HG02610 (cell line): ENCODE measurements at regions not wholly inside any gene's neighbourhood (a gene's known extent, or its start where the extent isn't known, plus 50 kb on each side); places are given as distances from the start of the nearest gene placed in this dataset.
"Not testable (repeated sequence)": the region's sequence is repeated elsewhere in the genome, so short reads cannot be mapped to it uniquely, and the experiment has no call there.

Source experiments
- ATAC-seq: cut with Tn5 transposase; IDR thresholded peaks from one replicate; pipeline ENCODE4 v1.9.1; 2021; ENCODE audit warnings: mild to moderate bottlenecking, moderate library complexity; ENCODE audit not compliant: unreplicated experiment

- no peak for ATAC-seq
These were observed 133.0 kb upstream of the PRR20G start for GRCh38 chr3:127420829-127421228.

DNA sequence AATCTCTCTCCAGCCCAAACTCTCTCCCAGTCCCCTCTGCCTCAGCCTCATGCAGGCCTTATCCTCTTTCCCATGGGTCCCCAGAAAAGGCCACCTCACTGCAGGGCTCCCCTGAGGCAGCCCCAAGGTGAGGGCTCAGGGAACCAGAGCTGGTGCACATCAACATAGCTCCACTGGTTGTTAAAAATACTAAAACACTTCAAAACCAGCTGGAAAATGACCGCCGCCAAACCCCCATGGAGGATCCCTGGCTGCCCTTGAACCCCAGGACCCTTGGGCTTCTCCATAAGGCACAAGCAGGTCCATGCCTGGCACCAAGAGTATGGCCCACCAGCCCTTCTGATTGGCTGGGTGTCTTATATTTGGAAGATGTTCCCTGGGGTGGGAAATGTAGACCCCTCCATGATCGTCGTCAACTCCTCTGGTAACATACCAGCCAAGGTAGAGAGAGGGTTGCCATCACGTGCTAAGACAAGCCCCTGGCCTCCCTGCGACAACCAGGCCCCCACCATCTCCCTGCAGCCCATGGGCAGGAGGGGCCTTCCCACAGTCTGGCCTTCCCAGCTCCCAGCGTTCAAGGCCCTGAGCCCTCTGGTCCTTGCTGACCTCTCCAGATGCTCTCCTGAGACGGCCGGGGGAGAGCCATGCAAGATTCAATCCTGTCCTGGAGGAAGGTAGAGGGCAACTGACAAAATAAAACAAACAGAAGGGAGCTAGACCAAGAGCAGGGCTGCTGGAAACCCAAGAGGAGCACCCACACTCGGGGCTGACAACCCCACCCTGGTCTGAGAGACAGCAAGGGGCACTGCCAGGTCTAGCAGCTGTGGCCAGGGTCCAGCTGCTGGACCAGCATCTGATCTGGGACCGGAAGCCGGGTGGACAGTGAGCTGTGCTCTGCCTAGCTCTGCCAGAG lies 132.1 kb upstream of the PRR20G start:
- no peak for ATAC-seq

GRCh38 chr3:127419182-127419581 lies 131.3 kb upstream of the PRR20G start:
- no peak for ATAC-seq

DNA sequence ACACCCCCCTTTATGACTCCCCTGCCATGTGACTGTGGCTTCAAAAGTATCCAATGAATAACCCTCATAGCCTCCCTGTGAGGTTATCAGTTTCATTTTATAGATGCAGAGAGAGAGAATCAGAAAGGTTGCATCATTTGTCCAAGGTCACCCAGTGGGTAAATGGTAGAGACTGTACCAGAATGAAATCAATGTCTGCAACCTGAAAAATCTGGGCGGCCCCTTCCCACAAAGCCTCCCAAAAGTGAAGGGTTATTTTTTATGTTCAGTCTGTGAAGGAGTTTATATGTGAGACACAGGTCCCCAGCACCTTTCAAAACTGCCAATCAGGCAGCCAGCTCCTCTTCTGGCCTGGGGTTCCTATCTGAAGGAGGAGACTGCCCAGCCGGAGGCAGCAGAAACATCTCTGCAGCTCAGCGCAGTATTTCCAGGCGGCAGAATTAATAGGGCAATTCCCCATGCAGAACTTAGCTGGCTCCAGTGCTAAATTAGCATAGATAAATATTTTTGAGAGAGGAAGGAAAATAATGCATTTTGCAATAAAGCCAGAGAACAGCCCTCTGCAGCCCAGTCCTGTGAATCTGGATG lies 130.8 kb upstream of the PRR20G start:
- no peak for ATAC-seq

- no peak for ATAC-seq
These were observed 130.1 kb upstream of the PRR20G start for GRCh38 chr3:127417709-127418559.

DNA sequence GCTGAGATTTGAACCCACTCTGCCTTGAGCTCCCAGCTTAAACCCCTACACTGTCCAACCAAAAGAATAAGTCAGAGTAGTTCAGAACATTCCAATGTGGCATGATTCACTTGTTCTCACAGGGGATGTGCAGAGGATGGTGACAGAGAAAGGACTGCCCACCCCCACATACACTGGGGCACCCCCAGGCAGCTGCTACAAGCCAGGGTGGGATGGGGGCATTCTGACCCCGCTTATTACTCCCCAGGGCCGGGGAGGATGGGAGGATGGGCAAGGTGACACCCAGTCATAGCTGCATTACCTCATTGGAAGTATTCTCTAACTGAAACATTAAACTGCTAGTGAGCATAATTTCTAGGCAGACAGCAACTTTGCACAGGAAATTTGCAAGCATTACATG lies 126.0 kb upstream of the PRR20G start:
- no peak for ATAC-seq

- ATAC-seq: no peak
These were observed 125.5 kb upstream of the PRR20G start for GRCh38 chr3:127413318-127413673.

DNA sequence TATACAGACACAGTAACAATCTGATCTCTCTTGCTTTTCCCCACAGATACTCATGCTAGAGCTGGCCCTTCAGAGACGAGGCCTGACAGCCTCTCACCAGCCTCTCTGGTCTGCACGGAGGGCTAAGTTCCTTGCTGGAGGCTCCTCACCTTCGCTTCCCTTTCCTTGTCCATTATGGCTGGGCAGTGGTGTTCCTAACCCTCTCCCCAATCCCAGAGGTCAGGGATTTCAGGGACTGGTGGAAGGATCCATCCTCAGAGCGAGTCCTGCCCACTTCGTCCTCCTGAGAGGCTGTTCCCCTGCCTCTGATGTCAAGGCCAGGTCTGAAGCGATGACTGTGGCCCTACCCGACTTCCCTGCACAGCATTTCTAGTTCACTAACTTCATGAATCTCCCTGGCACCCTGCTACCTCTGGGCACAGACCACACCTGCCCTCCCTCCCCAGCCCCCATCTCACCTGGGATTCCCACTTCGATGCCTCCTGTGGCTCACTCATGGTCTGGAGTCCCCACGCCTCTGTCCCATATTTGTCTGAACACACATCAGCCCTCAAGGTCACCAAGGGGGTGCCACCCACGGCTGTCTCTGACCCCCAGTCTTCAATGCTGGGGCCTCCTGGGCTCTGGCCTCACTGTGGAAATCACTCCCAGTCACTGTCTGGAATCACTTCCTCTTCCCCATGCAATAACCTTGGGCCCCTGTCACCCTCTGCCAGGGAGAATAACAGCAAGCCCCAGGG lies 124.9 kb upstream of the PRR20G start:
- no peak for ATAC-seq

GRCh38 chr3:127411875-127412274 lies 124.0 kb upstream of the PRR20G start:
- ATAC-seq: not testable (repeated sequence)

DNA sequence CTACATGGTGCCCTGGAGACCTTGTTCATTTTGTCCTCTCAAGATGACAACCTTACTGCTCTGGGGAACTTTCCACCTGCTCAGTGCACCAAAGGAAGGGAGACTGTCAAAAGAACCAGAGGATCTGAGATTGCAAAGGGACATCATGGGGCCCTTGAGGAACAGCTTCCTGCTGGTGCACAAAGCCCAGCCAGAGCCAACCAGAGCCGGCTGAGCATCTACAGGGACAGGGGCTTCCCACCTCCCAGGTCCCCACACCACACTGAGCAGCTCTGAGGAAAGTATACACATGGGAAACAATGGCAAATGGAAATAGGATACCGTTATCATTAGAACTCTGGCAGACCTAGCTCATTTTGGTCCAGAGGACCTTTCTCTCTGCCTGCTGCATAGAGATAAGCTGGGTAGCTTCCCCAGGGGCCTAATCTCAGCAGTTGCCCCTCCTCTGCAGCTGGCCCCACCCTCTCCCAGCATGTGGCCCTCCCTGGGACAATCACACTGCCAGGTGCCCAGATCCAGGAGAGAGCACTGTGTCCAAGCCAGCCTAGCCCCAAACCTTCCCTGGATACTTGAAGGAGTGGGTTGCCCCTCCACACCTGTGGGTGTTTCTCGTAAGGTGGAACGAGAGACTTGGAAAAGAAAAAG lies 123.4 kb upstream of the PRR20G start:
- ATAC-seq: no peak

- ATAC-seq: no peak
These were observed 122.8 kb upstream of the PRR20G start for GRCh38 chr3:127410678-127411077.

- no peak for ATAC-seq
These were observed 122.3 kb upstream of the PRR20G start for GRCh38 chr3:127410137-127410488.

DNA sequence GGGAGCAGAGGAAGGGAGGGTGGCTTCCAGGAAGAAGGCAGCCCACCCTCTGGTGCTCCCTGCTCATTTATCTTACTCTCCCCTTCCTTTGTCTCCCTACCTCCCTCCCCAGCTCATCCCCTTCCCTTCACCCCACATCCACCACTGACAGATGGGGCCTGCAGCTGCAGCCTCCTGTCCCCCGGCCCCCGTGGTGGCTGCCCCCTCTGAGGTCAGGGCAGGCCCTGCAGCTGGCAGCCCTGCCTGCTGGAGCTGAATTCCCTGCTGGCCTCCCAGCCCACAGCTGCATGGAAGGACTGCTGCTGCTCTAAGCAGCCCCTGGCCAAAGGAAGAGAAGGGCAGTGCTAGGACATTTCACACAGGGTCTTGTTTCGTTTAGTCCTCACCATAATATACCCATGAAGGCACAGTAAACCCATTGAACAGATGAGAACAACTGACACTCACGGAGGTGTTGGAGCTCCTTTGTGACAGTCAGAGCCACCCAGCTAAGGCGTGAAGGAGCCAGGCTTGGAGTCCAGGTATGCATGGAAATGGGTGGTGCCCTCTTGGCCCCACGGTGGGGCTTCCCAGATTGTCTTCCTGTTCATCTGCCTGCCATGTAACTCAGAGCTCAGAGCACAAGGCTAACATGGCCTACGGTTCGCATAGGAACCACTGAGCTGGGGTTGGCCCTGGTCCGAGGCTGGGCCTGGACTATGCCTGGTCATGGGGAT lies 121.7 kb upstream of the PRR20G start:
- ATAC-seq: no peak

DNA sequence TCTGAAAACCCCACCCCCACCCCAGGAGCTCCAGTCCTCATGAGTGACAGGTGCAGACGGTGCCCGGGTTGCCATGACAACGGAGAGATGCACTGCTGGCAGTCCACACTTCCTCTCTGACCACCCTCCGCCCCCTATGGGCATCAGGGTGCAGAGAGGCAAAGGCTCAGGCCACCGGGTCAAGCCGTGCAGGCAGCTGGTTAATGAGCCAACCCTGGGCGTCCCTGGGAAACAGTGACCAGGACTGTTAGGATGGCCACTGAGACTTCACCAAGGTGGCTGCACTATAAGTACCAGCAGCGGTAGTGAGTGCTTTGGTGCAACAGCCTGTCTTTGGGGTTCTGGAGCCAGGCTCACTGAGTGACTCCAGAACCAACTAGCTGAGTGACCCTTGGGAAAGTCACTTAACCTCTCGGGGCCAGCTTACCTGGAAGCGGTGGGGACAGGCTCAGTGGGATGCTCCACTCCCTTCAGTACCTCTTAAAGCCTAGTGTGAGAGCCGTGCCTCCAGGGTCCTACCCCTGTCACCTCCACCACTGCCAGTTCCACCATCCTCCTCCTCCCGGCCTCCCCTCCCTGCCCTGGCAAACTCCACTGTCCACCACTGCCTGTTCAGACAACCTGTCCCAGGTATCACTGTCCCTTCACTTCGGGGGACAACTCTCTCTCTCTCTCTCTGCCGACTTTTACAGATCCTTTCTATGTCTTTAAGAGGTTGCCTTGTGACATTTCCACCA lies 121.0 kb upstream of the PRR20G start:
- ATAC-seq: no peak

- ATAC-seq: no peak
These were observed 120.3 kb upstream of the PRR20G start for GRCh38 chr3:127408022-127408683.

DNA sequence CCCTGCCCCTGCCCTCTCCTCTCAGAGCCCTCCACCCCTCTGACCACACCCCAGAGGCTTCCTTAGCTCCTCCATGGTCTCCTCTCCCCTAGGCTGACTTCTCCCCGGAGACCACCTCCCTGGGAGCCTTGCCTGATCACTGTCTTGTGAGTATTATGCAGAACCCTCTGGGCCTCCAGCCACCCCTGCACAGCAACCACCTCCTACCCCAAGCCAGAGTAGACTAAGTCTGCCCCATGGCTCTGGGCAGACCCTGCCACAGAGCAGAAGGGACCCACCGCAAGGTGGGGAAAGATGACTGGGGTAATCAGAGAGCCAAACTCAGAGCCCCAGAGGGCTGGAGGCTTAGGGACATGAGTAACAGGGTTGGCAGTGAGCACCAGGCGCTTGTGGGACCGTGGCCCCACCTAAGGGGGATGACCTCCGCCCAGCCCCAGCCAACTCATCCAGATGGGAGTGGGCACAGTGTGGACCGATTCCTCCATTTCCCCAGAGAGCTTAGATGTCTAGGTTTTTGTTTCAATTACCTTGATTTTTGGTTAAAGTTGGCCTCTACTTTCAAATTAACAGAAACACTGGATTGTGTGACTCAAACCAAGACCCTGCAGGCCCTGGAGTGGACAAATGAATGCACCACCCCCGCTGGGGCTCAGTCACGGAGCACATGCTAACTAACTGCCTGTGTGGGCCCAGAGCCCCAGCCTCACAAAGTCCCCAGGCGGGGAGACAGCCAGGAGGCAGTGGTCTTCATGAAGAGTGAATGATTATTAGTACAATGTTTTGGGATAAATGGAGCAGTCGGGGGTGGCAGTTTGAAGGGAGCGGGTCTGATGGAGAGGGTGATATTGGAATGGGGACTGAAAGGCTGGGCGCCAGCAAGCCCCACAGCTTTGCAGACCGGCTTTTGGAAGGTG lies 119.4 kb upstream of the PRR20G start:
- ATAC-seq: no peak

DNA sequence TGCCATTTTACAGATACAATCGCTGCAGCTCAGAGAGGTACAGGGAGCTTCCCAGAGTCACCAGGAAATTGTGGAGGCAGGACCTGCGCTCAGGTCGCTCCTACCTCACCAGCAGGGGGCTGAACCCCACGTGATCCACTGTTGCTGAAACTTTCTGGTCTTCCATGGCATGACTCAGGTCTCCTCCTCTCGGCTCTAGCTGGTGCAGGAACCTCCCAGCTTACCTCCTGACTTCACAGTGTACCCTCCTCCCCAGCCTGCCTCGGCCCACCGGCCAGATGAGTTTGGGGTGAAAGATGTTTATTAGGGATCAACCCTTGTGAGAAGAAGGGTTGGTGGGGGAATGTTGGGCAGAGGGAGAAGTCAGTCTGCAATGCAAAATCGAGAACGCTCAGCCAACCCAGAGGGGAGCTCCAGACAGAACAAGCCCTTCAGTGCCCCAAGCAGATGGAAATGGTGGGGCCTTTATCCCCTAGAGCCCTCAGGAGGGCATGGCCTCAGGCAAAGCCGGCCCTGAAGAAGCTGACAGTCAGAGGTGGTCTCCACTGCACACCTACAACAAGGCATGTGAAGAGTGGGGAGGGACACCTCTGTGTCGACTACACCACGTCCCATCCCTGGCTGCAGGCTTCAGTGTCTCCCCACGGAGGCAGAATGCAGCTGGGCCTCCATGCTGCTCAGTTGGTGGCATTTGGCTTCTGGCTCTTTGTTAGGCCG lies 118.6 kb upstream of the PRR20G start:
- no peak for ATAC-seq
